Kidney glomerular epithelial cell (primary cell): ENCODE measurements at regions not wholly inside any gene's neighbourhood (a gene's known extent, or its start where the extent isn't known, plus 50 kb on each side); places are given as distances from the start of the nearest gene placed in this dataset.

Experiments used
- DNase-seq: peaks from one replicate; lab custom pipeline; 2025; lab: John Stamatoyannopoulos, UW

DNA sequence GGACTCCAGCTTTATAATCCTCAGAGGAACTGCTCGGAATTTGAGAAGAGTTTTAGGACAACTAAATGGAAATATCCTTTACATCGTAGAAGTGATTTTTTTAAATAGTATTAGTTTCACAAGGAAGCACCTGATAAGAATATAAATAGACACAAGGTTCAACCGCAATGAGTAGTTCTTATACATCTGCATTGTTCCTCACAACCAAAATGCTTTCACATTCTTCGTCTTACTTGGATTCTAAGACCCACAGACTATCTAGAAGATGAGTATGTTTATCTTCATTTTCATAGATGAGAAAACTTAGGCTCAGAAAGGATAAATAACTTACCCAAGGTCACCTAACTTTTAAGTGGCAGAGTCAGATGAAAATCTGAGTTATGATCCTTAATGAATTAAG is 469.0 kb downstream of the GALC start:
- no peak for DNase-seq

DNA sequence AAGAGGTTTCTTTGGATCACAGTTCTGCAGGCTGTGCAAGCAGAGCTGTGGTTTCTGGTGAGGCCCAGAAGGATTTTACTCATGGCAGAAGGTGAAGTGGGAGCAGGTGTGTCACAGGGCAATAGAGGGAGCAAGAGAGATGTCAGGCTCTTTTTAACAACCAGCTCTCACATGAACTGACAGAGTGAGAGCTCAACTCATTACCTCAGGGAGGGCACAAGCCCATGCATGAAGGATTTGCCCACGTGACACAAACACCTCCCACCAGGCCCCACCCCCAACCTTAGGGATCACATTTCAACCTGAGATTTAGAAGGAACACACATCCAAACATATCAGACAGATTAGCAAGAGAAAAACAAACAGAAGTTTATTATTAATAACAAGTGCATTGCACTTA is 470.4 kb downstream of the GALC start:
- no peak for DNase-seq

DNA sequence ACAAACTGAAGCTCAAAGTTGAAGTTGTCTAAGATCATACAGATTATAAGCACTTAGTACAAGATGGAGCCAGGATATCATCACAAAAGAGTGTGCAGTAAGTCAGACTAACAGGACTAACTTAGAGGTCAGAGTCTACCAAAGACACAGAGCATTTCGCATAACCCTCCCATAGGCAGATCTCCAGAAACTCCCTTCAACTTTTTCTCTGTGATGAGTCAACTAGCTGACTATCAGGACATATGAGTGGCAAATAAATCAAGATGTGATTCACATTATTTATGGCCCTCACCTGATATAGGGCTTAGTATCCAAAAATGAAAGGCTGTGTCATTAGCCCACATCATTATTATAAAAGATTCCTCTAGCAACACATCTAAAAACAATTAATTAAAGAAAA is 484.6 kb downstream of the GALC start:
- DNase-seq = peak; percentile 30

DNA sequence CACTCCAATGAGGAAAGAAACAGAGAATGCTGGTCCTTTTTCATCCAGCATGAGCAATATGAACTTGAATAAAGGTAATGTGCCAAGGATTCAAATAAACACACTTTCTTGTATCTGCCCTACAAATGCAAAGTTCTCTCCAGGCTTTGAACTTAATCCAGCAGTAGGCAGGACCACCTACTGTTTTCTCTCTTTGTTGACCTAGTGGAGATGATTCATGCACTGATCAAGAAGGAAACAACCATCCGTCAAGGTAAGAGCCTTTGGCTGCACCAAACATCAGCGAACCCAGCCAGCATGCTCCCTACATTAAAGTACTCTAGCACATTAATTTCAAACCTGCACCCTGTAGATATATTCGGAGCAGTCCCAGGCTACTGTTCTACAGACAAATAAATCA is 489.3 kb downstream of the GALC start:
- no peak for DNase-seq

DNA sequence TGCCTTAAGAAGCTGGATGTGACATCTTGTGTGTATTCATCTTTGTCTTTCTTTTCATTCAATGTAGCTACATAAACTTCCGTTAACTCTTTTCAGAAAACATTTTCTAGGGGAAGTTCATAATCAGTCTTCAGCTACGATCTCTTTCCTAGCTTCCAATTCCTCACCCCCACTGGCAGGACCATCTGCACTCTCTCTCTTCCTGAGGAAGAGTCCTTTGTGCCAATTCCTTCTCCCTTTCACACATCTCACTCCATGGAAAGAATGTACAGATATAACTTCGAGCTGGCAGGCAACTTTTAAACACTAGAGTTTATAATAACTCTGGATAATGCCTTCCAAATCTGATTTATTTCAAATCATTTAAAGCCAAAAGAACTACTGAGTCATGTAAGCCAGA is 495.7 kb downstream of the GALC start:
- no peak for DNase-seq

DNA sequence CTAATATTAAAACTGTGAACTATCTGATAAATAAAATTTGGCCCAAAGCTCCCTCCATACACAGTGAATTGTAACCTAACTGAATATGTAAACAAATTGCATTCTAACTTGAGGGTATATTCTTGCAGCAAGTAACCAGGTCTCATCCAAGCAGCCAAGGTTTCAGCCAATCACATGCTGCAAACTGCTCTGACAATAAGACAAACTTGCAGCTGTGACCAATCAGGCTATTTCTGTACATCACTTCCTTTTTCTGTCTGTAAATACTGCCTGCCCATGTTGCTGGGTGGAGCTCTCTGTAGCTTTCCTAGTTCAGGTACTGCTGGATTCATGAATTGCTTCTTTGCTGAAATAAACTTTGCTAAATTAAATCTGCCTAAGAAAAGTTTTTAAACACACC is 499.0 kb downstream of the GALC start:
- DNase-seq = no peak

DNA sequence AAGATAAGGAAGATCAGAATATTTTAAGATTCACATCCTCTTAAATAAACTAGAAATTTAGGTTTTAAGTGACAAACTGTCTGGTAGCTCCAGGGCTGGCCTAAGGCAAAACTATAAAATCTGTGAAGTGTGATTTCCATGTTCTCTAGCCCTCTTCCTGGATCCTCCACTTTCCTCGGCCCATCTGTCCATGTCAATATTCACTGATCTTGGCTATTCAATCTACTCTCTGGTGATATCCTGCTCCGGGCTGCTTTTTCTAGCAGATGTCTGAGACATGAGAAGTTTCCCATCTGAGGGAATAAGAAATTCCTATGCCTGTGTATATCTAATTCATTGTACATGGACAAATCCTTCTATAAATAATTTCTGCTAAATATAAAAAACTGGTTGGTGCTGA is 500.4 kb downstream of the GALC start:
- DNase-seq = no peak

DNA sequence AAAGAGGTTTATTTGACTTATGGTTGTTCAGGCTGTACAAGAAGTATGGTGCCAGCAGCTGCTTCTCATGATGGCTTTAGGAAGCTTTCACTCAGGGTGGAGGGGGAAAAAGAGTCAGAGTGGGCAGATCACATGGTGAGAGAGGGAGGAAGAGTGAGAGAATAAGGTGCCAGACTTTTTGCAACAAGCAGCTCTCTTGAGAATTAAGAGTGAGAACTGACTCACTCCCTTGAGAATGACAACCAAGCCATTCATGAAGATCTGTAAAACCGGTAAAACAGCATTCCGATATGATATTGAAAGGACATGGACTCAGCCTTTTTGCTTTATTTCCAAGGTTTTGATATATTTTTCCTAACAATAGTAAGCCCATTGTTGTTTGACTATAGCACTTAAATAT is 501.2 kb downstream of the GALC start:
- no peak for DNase-seq

DNA sequence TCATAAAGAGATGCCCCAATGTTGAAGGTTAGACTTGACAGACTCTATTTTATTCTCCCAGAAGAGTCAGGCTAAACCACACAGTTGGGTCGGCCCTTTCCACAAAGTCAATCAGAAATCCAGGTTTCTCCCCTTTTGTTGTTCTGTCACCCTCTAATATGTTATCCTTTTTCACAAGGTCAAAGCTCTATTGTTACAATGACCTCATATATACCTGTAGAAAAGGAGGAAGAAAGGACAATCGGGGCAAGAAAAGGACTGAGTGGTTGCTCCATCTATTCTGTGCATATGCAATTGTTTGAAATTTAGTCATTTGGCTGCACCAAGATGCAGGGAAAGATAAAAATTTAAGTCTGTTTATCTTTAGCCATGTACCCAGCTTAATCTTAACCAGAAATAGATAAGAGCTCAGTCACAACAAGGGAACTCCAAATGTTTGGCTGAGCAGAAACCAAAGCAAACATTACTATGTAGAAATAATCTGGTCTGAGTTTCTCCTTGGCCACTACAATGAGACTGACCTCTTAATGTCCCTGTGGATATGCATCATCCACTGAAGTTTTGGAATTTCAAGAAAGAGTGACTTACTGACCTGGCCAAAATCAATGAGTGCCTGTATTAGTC is 503.7 kb downstream of the GALC start:
- DNase-seq = no peak

DNA sequence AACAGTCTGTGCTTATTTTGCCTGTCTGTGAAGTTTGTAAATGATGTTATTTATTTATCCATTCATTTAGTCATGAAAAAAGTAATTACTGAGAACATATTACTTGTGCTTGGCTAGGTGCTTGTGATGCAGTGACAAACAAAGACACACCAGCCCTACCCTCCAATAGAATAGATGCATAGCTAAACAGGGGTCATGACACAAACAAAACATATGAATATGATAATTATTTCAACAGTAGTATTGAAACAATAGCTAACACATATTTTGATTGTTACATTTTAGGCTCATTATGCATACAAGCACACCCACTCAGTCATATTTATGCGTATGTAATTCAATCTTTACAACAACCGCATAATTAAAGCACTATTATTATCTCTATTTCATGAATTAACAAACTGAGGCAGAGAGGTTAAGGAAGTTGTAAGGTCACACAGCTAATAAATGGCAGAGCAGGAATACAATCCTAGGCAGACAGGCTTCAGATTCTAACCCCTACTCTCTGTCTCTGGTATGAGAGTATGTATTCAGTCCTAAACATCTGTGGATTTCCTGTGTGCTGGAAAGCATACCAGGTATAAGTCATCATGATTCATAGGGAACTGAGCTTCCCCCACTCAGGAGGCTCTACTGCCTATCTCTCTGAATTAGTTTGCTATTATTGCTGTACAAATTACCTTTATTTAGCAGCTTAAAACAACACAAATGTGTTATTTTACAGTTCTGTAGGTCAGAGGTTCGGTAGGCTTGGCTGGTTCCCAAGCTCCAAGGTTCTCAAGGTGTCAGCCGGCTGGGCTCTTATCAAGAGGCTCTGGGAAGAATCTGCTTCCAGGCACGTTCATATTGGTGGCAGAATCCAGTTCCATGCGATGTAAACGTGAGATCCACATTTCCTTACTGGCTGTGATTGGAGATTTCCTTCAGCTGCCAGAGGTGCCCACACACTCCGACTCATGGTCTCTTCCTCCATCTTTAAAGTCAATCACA is 509.4 kb downstream of the GALC start:
- DNase-seq = peak; percentile 88

DNA sequence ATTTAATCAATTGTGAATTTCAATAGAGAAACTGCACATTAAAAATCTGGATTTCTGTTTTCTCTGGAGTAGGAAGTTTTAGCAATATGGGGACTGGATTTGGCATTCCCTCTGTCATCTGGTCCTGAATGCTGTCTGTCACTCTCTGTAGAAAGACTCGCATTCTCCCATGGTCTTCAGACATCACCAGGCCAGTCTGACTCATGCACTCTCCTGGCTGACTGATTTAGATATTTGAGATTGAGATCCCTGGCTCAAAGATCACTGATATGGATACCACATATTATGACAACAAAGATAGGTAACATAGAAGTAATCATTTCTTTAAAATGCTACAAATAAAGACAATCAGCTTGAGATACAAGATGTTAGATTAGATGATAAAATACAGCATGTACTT is 524.5 kb downstream of the GALC start:
- peak; percentile 6 for DNase-seq

DNA sequence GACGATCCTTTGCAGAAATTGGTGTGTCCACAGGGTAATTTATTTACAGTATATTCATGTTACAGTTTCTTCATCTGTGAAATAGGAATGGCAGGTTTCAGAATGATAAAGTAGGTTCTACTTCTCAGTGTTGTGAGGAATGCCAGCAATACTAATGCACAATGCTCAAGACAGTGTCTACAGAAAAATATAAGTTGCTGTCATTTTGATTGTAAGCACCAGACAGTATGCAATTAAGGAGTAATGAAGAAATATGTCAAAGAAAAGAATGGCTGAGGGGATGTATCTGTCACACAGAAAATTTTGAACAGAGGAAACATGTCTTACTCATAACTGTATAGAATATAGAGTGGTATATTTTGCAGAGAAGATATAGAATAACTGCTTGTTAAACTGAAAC is 525.4 kb downstream of the GALC start:
- no peak for DNase-seq

DNA sequence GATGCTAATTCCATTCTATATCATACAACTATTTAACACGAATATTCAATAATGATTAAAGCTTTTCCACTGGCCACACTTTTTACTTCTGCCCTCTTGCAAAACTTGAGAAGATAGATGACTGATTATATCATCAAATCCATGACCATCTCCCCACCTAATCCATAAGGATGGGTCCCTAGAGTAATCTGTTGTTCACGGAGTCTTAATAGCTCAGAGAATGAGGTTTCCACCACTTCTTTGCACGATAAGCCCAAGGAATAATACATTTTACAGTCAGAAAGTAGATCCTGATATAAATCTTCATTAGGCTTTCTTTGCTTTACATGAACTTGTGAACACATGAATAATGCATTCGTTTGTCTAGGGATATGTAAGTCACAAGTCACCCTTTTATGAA is 527.2 kb downstream of the GALC start:
- no peak for DNase-seq

DNA sequence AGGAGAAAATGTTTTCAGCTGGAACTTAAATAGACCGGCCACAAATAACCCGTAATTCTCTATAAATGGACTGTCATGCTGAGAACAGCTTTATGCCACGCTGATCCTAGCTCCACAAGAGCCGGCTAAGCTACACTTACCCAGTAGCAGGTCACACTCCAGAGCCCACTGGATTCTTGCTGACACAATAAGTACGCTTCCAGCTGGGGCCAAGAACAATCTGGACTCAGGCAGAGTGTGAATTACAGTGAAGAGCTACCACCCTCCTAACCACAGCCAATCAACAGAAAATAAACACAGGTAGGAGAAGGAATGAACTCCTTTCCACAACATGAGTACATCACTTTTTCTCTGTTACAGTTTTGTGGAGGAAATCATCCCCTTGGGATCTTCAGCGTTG is 531.3 kb downstream of the GALC start:
- peak; percentile 66 for DNase-seq

DNA sequence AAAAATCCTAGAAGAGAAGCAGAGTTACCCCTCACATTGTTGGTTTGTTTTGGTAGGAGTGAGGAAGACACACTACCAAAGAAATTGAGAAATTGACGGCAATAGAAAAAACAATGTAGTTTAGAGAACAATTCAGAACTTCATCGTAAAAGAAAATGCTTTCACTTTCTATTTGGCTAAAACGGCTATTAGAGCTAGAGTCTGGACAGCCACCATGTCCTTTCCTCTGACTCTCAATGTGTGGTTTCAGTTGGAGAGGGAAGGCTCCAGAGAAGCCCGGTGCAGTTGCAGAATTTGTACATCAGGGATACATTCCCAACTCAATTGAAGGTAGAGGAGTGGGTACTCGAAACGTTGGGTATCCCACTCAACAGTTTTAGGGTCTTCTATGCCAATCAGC is 535.3 kb downstream of the GALC start:
- no peak for DNase-seq

DNA sequence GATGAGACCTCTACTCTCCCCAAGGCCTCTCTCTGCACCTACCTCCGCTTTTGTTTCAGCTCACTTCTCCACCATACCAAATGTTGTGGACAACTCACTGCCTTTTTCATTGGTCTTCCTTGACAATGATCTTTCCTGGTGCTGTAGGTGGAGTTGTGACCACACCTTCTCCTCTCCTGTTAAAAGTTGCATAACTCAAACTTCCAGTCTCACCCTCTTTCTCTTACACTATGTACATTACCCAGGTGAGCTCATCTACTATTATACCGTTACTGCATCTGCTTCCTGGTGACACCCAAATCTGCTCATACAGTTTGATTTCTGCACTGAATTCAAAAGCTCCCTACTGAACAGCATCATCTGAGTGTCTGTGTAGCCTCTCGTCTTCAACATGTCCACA is 542.8 kb downstream of the GALC start:
- DNase-seq = no peak

DNA sequence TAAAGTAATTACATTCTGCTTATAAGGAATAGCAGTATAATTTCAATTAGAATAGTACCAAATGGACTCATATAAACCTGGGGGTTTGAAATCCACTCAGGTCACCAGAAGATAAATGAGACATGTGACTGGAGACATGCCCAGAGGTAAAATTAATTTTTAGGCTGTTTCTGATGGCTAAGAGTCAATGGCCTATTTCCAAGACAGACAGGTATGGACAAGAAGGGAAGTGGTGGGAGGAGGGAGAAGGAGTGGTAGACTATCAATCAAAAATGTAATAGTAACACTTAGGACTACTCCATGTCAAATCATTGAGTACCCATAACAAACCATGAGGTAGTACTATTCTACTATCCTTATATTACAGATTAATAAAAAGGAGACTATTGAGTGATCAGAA is 544.0 kb downstream of the GALC start:
- DNase-seq = no peak

DNA sequence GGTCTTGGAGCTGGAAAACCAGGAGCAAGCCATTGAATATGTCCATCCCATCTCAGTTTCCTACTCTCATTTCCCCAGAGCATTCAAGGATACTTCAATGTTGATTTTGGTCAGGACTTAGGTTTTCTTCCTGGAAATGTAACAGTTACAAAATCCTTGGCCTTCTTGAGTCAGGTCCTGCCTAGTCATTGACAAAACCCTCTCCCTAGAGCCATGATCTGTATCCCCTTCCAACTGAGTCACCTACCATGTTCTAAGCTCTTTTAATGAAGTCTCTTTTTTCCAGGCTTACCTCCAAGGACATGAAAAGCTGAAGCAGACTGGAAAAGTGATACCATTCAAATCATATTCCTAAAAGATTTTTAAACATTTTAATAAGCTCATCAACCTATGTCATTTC is 549.2 kb downstream of the GALC start:
- no peak for DNase-seq

DNA sequence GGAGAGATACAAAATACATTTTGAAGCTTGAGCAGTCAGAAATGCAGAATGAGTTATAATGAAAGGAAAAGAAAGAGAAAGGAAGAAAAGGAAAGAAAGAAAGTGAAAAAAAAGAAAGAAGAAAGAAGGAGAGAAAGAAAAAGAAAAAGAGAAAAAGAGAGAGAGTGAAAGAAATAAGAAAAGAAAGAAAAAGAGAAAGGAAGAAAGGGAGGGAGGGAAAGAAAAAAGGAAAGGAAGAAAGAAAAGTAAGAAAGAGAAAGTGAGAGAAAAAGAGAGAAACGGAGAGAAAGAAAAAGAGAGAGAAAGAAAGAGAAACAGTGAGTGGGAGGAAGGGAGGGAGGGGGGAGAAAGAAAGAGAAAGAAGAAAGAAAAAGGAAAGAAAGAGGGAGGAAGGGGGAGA is 549.9 kb downstream of the GALC start:
- DNase-seq = no peak

DNA sequence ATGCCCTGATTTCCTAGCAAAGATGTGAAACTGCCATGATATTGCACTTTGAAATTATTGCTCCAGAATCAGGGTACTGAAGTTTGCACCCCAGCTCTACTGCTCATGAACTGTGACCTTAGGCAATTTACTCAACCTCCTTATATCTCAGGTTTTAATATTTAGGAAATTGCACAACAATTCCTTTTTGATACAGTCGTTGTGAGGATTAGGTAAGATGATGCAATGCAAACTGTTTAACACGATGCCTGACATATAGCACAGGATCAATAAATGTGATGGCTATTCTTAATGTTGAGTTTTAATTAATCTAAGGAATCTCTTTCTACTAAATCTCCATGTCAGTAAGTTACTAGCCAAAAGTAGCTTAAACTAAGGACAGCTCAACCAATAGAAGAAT is 555.8 kb downstream of the GALC start:
- DNase-seq = no peak

DNA sequence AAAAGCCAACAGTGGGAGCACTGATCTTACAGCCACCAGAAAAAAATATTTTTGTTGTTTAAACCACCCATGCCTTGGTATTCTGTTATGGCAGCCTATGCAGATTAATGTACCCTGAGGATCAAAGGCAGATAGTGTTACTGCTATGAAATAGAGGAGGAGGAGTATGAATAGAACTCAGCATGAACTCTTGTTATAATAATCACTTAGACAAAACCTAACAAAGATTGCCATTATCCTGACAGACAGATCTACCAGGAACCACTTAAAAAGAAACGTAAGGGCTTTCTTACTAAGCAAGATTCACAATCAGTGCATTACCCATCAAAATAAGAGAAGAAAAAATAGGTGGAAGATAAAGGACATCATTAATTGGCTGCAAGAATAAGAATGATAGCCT is 558.3 kb downstream of the GALC start:
- no peak for DNase-seq

DNA sequence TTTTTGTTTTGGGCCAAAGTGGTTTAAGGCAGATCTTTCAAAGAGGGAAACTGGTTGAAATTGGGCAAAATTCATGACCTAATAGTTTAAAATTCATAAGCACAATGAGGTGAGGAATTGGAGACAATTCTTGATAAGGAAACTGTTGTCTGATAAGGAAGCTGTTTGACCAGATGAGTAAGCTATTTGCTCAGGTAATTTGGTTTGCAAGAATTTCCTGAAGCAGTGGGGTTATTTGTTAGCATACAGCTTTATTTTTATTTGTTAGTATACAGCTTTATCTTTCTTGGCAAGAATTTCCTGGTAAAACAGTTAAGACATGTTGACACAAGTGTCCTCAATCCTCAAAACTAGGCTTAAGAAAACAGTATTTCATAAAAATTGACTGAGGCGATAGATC is 559.0 kb downstream of the GALC start:
- no peak for DNase-seq

DNA sequence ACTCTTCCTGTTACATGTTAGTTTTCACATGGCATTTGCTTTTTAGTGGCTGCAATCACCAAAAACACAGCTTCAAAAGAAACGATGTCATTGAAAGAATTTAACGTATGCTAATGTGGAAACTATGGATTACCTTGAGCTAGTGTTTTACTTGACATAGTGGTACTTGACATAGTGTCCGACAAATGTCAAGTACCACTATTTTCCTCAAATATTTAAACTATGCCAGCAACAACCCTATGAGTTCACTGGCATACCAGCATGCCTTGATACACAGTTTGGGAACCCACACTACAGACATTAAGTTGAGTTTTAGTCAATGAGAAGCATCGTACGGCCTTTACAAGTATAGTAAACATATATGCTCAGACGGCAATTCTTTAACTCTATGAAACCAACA is 560.3 kb downstream of the GALC start:
- DNase-seq = no peak

DNA sequence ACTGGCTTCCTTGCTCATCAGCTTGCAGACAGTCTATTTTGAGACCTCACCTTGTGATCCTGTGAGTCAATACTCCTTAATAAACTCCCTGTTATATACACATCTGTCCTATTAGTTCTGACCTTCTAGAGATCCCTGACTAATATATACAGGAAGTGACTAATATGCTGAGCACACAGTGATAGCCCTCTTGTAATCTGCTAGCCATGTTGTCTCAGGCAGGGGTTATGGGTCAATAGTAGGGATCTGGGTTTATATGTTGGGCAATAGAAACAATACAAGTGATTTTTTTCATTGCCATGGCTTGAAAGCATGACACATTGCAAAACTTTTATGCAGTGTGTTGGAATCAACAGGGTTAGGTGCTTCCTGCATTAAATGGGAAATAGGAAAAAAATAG is 562.2 kb downstream of the GALC start:
- DNase-seq = no peak
